Left kidney (tissue), 1 donor: ENCODE measurements at regions not wholly inside any gene's neighbourhood (a gene's known extent, or its start where the extent isn't known, plus 50 kb on each side); places are given as distances from the start of the nearest gene placed in this dataset.
"Not testable (repeated sequence)": the region's sequence is repeated elsewhere in the genome, so short reads cannot be mapped to it uniquely, and the experiment has no call there.

Source experiments
- DNase-seq: peaks from one replicate; pipeline ENCODE4 v3.0.0-alpha.2; 2013

DNA sequence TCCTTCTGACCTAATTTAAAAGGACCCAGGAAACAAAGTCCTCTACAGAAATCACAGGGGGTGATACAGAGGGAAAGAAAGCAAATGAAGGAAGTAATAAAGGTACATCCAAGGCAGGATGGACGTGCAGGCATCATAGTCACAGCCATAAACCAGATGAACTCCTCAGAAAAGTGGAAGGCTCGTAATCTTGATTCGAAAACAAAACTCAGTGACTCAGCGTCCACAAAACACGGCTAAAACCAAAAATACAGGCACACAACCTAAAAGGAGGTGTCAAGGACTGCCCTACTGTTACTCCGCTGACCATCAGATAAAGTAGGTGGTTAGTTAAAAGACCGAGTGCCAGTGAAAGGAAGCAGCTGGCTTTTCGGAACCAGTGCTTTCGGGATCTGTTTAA, 81.5 kb downstream of the TRIM69 start:
- DNase-seq: not testable (repeated sequence)

DNA sequence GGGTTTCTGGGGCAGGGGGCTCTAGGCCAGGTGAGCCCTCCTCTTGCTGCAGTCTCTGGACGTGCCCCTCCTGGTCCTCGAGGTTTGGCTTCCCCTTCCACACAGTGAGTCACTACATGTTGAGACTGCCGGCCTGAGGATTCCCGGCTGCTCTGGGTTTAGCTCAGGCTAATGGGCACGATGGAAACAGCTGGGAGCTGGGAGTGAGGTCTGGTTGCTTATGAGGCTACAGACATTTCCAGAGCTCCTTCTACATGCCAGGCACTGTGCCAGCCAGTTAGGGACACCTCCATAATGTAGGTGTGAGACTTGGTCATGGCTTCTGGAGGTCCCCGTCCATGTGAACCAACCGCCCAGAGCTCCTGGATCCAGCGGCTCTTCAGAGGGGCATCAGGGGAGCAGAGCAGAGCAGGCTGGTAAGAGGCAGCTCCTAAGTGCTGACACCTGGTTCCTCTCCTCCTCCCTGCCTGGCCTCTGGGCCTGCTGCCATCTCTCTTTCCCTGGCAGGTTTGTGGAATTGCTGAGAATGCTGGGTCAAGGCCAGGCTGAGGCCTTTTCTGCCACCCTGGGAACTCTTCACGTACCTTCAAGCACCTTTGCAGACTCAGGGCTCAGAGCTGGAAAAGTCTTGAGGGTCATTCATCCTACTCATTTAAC, 83.1 kb downstream of the TRIM69 start:
- not testable (repeated sequence) for DNase-seq

DNA sequence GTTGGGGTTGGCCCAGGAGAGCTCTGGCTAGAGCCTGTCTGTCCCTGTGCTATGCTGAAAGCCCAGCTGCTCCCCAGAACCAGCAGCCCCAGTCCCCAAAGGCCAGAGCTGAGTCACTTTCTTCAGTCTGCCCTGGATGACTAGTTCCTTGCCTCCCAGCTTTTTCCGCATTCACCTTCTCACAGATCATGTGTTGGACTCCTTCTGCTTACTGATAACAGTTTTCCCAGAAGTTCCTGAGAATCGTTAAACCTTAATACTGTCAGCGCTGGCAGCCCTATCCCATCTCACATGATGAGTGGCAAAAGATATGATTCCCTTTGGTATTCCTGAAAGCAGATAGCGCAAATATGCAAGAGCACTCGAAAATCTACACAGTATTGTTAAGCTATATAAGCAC, 84.2 kb downstream of the TRIM69 start:
- DNase-seq: not testable (repeated sequence)

DNA sequence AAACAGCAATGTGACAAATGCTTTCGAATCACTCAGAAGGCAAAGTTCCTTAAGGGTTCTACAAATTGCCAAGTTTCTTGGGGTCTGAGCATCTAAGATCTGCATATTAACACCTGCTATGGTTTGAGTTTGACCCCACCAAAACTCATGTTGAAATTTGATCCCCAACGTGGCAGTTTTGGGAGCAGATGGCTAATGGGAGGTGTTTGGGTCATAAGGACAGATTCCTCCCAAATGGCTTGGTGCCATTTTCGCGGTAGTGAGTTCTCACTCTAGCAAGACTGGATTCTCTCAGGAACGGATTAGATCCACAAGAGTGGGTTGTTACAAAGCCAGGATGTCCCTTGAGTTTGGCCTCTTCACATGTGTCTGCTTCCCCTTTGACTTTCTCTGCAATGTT, 84.6 kb downstream of the TRIM69 start:
- DNase-seq: not testable (repeated sequence)

DNA sequence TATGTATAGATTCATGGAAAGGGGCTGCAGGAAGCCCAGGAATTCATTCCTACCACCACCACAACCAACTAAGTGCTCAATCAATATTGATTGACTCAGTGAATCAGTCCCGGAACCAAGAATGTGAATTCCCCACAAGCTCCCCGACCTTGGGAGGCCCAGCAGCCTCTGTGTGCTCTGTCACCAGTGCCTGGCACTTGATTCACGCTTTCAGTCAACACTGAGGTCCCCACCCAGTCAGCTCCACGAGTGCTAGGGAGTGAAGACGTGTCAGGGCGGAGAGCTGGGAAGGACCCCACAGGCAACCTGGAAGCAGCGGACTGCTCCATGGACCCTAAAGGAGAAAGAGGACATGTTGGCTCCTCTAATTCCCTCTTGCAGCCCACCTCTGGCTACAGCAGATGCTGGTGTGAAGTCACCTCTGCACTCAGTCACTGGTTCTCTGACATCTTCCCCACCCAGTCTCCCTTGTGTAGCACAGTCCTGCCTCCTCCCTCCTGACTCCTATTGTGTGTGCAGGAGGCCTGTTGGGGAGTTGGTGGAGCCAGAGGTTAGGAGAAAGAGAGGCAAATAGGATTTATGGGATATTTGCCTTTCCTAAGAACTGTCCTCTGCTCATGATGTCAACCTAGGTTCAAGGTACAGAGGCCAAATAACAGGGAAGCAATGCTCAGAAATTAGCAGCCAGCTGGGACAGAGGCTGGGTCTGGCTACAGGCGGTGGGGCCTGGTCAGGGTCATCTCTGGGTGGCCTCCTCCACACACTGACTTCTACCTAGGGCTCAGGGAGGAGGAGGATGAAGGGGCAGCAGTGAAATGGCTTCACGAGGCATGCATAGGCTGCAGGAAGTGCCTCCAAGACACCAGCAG, 88.2 kb downstream of the TRIM69 start:
- not testable (repeated sequence) for DNase-seq

DNA sequence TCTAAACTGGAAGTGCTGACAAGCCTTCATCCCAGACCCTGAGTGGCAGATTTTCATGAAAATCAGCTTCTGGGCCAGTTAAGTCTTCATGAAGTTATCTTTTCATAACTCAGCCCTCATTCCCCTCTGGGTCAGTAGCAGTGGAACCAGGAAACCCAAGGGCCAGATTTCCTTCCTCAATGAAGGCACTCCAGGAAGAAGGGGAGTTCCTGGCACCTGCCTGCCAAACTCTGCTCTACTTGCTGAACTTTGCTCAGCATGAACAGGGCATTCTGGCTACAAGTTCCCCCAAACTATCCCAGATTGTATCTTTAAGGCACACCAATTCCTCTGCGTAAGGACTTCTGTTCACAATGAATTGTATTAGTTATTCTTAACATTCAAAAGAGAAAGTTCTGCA, 90.3 kb downstream of the TRIM69 start:
- DNase-seq: not testable (repeated sequence)

DNA sequence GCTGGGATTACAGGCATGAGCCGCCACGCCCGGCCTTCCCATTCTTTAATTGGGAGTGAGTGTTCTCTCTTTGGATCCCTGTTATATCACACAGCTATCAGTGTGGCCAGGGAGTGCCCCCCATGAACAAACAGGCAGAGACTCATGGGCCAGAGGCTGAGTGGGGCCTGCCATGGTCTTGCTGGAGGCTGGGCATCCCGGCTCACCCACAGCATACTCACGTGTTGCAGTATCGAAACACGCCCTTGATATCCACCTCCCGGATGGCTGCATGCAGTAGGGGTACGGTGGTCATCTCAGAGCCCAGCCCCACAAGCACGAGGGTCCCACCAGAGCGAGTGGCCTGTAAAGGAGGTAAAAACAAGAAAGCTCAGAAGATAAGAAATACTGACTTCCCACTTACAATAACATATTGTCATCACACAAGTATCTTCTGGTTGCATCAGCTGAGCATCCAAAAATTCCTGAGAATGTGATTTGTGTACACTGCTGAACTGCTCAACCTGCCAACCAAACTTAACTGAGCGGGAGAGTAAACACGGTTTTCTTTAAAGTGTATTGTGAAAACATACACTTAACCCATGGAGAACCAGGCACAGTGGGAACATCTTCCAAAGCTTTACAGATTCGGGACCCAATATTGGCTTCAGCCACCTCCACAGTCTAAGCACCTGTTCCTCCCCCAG, 92.0 kb downstream of the TRIM69 start:
- DNase-seq: not testable (repeated sequence)

DNA sequence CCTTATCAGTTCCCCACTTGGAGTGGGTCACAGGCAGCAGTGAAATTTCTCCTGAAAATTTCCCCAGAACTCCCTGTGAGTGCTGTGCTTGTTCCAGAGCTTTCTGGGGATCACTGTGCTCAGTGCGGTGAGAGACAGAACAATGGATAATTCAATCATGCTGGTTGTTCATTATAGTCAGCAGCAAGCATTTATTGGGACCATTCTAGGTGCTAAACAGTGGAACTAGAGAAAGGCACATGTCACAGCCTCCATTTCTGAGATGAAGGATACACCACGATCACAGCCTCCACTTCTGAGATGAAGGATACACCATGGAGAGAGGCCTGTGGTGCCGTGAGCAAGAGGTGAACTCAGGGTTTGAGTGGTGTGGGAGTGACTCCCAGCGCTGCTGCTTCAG, 92.8 kb downstream of the TRIM69 start:
- DNase-seq: not testable (repeated sequence)

DNA sequence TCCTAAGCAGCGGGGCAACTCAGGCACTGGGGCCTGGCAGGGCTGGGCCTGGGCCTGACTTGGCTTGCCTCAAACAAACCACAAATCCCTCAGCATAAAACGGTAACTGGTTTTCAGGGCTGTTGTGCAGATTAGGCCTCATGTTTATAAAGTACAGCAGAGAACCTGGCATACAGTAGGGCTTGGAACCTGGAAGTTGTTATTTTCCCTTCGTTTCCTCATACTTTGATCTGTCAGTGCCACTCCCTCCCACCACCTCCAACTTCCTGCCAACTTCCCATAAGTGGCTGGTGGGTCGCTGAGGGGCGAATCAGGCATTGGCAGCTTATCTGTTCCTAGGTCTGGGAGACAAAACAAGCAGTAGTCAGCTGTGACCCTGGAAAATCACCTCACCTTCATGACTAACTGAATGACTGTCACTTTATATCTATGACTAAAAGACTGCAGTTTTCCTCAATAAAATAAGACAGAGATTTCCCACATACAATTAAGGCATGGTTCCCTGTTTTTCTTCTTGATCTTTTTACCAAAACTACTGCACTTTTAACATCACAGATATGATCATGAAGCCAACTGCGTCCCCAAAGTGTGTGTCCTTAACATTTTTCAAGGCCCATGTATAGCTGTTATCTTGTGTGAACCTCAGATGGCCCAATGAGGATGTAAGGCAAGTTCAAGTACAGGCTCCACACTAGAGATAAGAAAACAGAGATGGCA, 94.5 kb downstream of the TRIM69 start:
- not testable (repeated sequence) for DNase-seq

DNA sequence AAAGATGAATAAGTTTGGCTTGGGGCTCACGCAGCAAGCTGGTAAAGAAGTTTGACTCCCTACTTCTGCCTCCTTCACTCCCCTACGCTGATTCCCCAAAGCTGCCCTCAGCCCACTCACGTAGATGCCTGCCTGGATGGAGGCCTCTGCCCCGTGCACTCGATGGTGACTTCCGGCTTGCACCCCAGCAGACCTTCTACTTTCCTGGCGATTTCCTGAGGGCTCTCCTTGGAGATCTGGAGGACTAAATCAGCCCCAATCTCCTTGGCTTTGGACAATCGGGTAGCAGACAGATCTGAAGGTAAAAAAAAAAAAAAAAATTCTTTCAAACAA, 95.0 kb downstream of the TRIM69 start:
- DNase-seq: not testable (repeated sequence)

DNA sequence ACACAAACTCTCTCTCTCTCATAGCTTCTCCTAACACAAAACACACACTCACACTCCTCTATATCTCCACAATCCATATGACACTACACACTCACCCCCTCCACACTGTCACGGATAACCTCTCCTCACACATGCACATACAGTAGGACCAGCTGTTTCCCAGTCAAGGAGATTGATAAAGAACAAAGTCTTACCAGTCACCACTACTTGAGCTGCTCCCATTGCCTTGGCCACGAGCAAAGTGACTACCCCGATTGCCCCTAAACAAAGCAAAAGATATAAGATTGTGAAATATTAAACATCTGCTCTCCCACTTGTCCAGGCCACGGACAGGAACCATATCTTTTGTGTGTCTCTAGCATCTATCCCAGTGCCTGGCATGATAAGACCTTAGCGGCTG, 95.8 kb downstream of the TRIM69 start:
- DNase-seq: not testable (repeated sequence)

DNA sequence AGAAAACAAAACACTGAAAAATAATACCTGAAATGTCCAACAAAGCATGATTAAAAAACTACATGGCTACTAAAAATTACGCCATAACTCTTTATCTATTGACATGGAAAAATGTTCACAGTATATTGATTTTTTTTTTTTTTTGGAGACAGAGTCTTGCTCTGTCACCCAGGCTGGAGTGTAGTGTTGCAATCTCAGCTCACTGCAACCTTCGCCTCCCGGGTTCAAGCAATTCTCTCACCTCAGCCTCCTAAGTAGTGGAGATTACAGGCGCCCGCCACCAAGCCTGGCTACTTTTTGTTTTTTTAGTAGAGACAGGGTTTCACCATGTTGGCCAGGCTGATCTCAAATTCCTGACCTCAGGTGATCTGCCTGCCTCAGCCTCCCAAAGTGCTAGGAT, 96.8 kb downstream of the TRIM69 start:
- not testable (repeated sequence) for DNase-seq

DNA sequence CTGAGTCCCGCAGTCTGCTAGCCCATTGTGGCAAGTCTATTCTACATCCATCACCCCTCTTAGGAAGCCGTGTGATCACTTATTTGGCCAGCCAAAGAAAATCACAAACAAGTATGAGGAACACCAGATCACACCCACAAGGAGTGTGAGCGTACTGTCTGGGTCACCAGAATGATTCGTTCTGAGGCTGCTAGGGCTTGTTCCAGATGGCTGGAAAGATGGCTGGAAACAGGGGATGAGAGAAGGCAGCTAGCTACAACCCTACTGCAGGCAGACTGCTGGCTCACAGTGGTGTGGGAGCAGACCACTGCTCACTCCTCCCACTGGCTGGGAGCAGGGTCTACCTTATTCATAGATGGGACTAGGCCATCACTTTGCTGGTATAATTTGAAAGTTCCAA, 97.4 kb downstream of the TRIM69 start:
- not testable (repeated sequence) for DNase-seq

DNA sequence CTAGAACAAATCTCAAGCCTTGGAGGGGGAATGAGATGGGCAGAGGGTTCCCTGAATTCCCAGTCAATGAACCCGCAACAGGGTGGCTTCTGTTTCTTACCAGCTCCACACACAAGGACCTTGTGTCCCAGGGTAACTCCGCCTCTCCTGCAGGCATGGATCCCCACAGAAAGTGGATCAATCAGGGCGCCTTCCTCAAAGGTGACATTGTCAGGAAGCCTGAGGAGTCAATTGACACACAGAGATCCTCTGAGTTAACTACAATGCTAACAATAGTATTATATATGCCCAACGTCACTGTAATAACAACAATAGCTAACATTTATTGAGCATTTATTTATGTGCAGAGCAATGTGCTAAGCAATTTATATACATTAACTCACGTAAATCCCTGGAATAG, 98.8 kb downstream of the TRIM69 start:
- DNase-seq: not testable (repeated sequence)

DNA sequence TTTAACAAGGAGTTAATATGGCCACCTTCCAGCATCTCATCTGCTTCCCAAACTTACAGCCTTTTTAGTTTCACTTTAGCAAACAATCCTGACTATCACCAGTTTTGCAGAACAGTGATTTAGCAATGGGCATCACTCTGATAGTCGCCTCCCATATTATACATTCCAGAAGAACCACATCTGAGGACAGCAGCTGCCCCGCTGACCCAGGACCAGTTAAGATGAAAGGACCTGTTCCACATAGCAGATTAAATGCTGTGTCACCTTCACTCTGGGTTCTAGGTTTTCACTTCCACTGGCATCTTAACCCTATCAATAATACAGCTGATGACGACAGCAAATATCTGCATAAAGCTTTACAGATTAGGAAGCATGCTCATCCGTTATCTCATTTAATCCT, 99.8 kb downstream of the TRIM69 start:
- DNase-seq: no peak

DNA sequence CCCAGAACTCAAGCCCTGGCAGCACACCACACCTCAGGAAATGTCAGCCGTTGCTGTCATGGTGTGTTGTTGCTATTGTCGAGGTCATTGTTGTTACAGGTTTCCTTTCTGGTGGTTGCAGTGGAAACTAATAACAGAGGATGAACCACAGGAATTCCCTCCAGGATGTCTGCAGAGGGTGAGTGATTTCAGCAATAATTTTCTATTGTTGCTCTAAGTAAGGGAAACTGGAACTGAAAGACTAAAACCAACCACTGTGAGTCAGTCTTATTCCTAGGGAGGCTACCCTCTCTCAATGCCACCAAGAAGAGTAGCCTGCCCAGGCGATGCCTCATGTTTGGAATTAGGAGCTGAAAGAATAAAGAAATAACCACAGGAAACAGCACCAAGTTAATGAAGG, 102.6 kb downstream of the TRIM69 start:
- DNase-seq: not testable (repeated sequence)

DNA sequence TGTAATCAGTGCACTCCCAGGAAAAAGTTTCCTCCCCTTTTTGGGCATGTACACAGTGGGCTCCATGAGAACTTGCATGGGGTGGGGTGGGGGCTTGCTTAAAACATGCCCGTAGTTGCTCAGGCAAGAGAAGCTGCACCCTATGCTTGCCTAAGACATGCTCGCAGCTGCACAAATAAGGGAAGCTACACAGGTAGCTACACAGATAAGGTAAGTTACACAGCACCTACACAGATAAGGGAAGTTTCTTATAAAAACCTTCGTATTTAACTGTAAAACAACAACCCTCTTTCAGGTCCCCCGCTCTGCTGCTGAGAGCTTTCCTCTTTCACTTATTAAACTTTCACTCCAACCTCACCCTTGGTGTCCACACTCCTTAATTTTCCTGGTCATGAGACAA, 105.4 kb downstream of the TRIM69 start:
- DNase-seq: not testable (repeated sequence)

DNA sequence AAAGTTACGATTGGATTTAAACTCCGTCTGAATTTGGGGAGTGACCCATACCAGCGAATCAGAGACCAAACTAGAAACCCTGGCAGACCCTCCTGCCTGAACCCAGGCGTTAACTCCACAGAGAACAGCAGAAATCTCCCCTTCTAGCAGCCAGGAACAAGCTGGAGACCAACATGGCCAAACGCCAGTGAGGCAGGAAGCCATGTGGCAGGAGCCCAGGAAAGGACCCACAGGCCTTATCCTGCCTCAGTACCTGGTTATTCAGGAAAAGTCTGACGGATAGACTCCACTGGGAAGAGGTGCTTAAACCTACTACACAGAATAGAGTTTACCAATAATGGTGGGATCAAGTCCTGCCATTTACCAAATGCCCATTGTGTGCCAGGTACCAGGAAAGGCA, 106.6 kb downstream of the TRIM69 start:
- DNase-seq: not testable (repeated sequence)

DNA sequence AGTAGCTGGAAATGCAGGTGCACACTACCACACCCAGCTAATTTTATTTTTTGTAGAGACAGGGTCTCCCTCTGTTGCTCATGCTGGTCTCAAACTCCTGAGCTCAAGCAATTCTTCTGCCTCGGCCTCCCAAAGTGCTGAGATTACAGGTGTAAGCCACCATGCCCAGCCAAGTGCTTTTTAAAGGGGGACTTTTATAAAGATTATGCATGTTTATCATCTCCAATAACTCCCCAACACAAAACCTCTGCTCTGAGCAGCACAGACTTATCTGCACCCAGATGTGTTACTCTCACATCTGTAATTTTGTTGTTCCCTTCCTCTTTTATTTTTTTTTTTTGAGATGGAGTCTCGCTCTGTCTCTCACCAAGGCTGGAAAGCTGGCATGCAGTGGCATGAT, 108.6 kb downstream of the TRIM69 start:
- DNase-seq: not testable (repeated sequence)

DNA sequence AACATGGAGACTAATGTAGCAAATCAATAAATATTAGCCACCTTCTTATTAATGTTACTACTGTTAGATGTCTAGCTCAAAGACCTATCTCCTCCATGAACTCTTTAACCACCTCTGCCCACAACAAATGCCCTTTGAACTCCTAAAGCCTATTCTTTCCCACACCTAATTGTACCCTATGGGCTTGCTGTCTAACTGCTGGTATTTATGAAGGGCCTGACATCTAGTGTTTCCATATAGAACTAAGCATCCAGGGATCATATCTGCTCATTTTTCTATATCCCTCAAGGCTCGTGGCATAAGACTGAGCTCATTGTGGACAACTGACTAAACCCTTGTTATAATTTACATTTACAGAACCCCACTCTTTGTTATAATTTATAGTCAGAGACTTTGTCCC, 109.8 kb downstream of the TRIM69 start:
- DNase-seq: not testable (repeated sequence)

DNA sequence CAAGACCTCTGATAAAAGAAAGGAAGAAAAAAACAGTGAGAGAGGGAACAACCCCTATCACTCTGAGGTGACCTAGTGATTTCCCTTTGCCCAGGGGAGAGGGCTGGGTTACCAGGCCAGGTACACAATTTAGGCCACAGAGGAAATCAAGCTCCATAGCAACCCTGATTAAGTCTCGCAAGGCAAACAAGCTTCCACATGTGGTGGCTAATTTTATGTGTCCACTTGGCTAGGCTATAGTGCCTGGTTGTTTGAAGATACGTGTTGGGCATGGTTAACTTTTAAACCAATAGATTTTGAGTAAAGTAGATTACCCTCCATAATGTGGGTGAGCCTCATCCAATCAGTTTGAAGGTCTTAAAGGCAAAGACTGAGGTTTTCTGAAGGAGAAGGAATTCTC, 108.9 kb upstream of the TERB2 start:
- DNase-seq: not testable (repeated sequence)

DNA sequence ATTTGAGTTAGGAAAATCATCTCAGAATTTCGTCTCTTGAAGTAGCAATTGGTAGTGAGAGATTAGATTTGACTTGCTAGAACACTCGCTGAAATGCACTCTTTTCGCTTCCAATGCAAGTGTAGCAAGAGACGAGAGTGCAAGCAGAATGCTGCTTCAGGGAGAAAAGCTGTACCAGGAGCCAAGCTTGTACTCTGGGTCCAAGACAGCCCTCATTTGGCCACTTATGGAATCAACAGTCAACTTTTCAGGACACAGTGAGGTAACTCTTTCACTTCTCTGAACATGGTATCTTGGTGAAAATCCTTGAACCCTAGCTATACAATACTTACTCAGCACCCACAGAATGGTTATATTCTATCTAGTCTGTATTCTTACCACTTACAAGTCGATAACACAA, 107.6 kb upstream of the TERB2 start:
- not testable (repeated sequence) for DNase-seq
